HL-60 (cell line): ENCODE measurements at regions not wholly inside any gene's neighbourhood (a gene's known extent, or its start where the extent isn't known, plus 50 kb on each side); places are given as distances from the start of the nearest gene placed in this dataset.

Experiments
- GABPA ChIP-seq: IDR thresholded peaks from 2 replicates; pipeline ENCODE4 v1.6.1; 2012; ENCODE audit warnings: low read depth
- POLR2AphosphoS5 ChIP-seq: IDR thresholded peaks from 2 replicates; pipeline ENCODE4 v1.6.1; 2012; ENCODE audit warnings: low read depth
- SPI1 ChIP-seq: IDR thresholded peaks from 2 replicates; pipeline ENCODE4 v1.6.1; 2012; ENCODE audit warnings: low read depth, mild to moderate bottlenecking, borderline replicate concordance
- TF ChIP-seq, protein P1 (sequence below): IDR thresholded peaks from one replicate; pipeline ENCODE4 v1.5.1; 2011; ENCODE audit warnings: low read length, control low read depth, inconsistent platforms; ENCODE audit not compliant: insufficient read depth
- TF ChIP-seq, protein P2 (sequence below): IDR thresholded peaks from 2 replicates; pipeline ENCODE4 v1.6.1; 2012; ENCODE audit warnings: low read depth; ENCODE audit not compliant: insufficient replicate concordance

DNA sequence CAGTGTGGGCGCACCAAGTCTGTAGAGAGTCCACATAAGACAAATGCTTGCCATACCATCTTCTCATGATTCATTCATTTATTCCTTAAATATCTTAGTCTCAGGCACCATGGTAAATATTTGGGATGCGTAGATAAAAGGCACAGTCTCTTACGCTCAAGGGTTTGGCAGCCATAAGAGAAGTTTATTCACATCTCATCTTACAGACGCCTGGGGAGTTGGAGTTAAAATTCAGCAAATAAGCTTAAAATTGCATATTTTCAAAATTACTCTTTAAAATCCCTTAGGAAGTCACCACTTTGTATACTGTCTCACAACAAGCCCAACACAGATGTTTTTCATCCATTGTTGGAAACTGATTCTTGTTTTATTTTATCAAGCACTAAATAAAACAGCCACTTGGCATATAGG lies 363.3 kb downstream of the KIF16B start:
- TF ChIP-seq POLR2AphosphoS5 (no peak), GABPA (no peak), SPI1 (no peak)
- TF ChIP-seq, protein P1, sequence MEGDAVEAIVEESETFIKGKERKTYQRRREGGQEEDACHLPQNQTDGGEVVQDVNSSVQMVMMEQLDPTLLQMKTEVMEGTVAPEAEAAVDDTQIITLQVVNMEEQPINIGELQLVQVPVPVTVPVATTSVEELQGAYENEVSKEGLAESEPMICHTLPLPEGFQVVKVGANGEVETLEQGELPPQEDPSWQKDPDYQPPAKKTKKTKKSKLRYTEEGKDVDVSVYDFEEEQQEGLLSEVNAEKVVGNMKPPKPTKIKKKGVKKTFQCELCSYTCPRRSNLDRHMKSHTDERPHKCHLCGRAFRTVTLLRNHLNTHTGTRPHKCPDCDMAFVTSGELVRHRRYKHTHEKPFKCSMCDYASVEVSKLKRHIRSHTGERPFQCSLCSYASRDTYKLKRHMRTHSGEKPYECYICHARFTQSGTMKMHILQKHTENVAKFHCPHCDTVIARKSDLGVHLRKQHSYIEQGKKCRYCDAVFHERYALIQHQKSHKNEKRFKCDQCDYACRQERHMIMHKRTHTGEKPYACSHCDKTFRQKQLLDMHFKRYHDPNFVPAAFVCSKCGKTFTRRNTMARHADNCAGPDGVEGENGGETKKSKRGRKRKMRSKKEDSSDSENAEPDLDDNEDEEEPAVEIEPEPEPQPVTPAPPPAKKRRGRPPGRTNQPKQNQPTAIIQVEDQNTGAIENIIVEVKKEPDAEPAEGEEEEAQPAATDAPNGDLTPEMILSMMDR = no peak
- TF ChIP-seq, protein P2, sequence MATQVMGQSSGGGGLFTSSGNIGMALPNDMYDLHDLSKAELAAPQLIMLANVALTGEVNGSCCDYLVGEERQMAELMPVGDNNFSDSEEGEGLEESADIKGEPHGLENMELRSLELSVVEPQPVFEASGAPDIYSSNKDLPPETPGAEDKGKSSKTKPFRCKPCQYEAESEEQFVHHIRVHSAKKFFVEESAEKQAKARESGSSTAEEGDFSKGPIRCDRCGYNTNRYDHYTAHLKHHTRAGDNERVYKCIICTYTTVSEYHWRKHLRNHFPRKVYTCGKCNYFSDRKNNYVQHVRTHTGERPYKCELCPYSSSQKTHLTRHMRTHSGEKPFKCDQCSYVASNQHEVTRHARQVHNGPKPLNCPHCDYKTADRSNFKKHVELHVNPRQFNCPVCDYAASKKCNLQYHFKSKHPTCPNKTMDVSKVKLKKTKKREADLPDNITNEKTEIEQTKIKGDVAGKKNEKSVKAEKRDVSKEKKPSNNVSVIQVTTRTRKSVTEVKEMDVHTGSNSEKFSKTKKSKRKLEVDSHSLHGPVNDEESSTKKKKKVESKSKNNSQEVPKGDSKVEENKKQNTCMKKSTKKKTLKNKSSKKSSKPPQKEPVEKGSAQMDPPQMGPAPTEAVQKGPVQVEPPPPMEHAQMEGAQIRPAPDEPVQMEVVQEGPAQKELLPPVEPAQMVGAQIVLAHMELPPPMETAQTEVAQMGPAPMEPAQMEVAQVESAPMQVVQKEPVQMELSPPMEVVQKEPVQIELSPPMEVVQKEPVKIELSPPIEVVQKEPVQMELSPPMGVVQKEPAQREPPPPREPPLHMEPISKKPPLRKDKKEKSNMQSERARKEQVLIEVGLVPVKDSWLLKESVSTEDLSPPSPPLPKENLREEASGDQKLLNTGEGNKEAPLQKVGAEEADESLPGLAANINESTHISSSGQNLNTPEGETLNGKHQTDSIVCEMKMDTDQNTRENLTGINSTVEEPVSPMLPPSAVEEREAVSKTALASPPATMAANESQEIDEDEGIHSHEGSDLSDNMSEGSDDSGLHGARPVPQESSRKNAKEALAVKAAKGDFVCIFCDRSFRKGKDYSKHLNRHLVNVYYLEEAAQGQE = no peak
